Right forelimb (tissue), 1 donor: ENCODE measurements at regions not wholly inside any gene's neighbourhood (a gene's known extent, or its start where the extent isn't known, plus 50 kb on each side); places are given as distances from the start of the nearest gene placed in this dataset.
A peak's percentile ranks its signal among the peaks of the same experiment; 100 is the strongest.

ENCODE experiments used
- DNase-seq: peaks from one replicate; pipeline ENCODE4 v3.0.0-alpha.2; 2018

- no peak for DNase-seq
Observed at GRCh38 chr9:19994296-19994695, 205.5 kb upstream of the SLC24A2 start.

GRCh38 chr9:19992556-19992955 lies 203.7 kb upstream of the SLC24A2 start:
- DNase-seq = no peak

- no peak for DNase-seq
Observed at GRCh38 chr9:19989213-19989612, 200.4 kb upstream of the SLC24A2 start.

GRCh38 chr9:19988281-19988680 lies 199.4 kb upstream of the SLC24A2 start:
- no peak for DNase-seq

GRCh38 chr9:19985081-19985480 lies 196.2 kb upstream of the SLC24A2 start:
- no peak for DNase-seq

GRCh38 chr9:19976226-19976625 lies 187.4 kb upstream of the SLC24A2 start:
- no peak for DNase-seq

- DNase-seq = no peak
Observed at GRCh38 chr9:19975499-19975898, 186.7 kb upstream of the SLC24A2 start.

GRCh38 chr9:19969721-19970120 lies 180.9 kb upstream of the SLC24A2 start:
- DNase-seq = no peak

- no peak for DNase-seq
Observed at GRCh38 chr9:19967888-19968459, 179.1 kb upstream of the SLC24A2 start.

GRCh38 chr9:19967216-19967887 lies 178.5 kb upstream of the SLC24A2 start:
- no peak for DNase-seq

- no peak for DNase-seq
Observed at GRCh38 chr9:19965336-19965735, 176.5 kb upstream of the SLC24A2 start.

- no peak for DNase-seq
Observed at GRCh38 chr9:19947996-19948395, 159.2 kb upstream of the SLC24A2 start.

GRCh38 chr9:19946441-19947109 lies 157.7 kb upstream of the SLC24A2 start:
- no peak for DNase-seq

GRCh38 chr9:19941874-19942273 lies 153.0 kb upstream of the SLC24A2 start:
- no peak for DNase-seq

- DNase-seq = no peak
Observed at GRCh38 chr9:19940811-19941535, 152.1 kb upstream of the SLC24A2 start.

GRCh38 chr9:19939734-19940278 lies 151.0 kb upstream of the SLC24A2 start:
- DNase-seq = no peak

- no peak for DNase-seq
Observed at GRCh38 chr9:19938990-19939733, 150.3 kb upstream of the SLC24A2 start.

- no peak for DNase-seq
Observed at GRCh38 chr9:19937121-19937520, 148.3 kb upstream of the SLC24A2 start.

- no peak for DNase-seq
Observed at GRCh38 chr9:19936598-19936997, 147.8 kb upstream of the SLC24A2 start.

GRCh38 chr9:19935422-19935821 lies 146.6 kb upstream of the SLC24A2 start:
- no peak for DNase-seq

- DNase-seq = peak; percentile 59
Observed at GRCh38 chr9:19934301-19934871, 145.5 kb upstream of the SLC24A2 start.
